ENCODE measurements at regions not wholly inside any gene's neighbourhood (a gene's known extent, or its start where the extent isn't known, plus 50 kb on each side); places are given as distances from the start of the nearest gene placed in this dataset.

DNA sequence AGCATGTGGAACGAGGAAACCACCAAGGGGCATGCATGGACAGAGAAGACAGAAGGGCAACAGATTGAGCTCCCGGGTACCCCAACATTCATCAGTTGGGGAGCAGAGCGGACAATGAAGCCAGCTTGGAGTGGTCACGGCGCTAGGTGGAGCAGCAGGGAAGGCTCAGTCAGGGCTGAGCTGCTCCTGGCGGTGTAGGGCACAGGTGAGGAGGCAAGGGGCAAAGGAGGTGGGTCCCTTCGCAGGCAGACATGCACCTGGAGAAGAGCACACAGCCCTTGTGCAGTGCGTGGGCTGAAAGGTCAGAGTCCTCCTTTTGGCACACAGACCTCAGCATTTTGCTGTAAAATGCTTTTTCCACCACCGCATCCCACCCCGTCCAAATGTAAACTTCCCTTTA, 90.0 kb upstream of the SLC6A6 start:
- no peak for DNase-seq (ENCODE audit: low read depth)

DNA sequence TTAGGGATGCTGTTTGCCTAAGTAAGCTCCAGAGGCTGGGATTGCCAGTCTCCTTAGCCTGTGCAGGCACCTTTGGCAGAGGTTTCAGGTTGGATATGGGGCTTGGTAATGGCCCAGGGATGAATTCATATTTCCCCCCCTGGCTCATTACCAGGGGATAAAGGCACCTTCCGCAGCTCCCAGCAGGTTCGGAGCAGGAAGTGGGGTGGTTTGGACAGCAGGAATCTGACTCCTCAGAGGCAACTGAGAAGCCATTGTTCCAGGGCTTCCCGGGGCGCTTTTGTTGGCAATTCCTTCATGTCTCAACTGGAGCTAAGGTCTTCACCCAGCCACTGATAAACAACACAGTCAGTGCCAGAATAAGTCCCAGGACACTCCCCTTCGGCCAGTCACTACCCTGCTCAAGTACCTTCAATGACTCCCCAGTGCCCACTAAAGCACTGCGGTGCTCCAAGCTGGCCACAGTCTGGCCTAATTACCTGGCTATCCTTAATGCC, 85.3 kb upstream of the SLC6A6 start:
- DNase-seq (ENCODE audit: low read depth) = peak; percentile 14

DNA sequence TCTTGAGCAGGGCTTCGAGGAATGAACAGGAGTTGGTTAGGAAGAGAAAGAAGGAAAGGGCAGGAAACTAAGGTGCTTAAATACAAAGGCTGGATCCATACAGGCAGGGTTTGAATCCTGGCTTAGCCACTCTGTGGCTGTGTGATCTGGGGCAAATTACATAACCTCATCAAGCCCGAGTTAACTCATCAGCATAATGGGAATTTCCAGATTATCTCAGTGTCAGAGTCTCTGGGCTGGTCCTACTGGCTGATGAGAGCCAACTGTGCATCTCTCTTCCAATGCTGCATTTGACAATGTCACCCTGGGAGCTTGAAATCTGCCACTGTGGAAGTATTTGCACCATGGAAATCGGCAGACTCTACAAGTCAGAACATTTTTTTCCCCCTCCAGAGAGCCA, 83.8 kb upstream of the SLC6A6 start:
- DNase-seq (ENCODE audit: low read depth) = no peak

DNA sequence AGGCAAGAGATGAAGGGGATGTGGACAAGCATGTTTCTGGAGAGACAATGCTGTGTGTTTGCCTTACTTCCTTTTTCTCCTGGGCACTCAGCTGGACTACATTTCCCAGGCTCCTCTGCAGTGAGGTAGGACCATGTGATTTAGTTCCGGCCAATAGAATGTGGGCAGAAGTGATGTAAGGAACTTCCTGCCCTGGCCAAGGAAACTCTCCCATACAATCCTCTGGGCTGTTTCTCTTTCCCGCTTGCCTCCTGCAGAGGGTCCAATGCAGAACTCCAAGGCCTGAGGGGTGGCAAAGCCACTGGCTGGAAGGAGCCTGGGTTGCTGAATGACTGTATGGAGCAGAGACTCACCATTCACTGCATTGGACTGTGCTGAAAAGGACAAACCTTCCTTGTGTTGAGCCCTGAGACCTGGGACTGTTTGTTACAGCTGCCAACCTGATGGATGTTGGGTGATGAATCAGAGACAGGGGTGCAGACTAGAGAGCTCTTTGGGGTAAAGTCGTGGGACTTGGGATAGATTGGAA, 82.7 kb upstream of the SLC6A6 start:
- DNase-seq (ENCODE audit: low read depth) = peak; percentile 84

DNA sequence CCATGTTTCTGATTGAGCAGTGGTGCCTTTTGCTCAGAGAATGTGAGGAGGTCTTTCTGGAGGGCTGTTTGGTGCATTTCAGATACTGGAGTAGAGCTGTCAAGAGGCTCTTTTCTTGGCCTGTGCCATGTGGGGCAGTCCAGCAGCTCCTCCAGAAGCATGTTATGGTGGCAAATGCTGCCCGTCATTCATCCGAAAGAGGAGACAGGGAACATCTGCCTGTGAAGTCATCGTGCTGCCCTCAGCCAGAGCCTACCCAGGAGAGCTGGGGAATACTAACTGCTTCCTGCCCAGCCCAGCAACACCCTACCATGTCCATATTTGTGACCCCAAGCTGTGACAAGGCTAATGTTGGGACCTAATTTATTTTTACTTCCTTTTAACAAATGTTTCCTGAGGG, 82.2 kb upstream of the SLC6A6 start:
- no peak for DNase-seq (ENCODE audit: low read depth)

DNA sequence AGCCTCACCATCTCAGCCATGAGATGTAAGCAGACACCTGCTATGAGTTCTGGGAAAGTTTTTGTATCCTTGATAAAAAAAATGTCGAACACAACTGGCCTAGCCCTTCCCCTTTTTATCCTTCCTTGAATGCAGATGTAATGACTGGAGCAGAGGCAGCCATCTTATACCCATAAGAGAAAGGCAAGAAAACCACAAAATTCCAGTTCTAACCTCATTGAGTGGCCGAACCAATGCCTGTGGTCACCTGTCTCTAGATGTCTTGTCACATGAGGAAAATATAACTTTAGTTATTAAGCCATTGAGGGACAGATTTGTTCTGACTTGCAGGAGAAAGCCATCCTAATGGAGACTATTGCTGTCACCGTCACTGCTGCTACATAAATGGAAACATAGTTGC, 80.4 kb upstream of the SLC6A6 start:
- DNase-seq (ENCODE audit: low read depth) = no peak

DNA sequence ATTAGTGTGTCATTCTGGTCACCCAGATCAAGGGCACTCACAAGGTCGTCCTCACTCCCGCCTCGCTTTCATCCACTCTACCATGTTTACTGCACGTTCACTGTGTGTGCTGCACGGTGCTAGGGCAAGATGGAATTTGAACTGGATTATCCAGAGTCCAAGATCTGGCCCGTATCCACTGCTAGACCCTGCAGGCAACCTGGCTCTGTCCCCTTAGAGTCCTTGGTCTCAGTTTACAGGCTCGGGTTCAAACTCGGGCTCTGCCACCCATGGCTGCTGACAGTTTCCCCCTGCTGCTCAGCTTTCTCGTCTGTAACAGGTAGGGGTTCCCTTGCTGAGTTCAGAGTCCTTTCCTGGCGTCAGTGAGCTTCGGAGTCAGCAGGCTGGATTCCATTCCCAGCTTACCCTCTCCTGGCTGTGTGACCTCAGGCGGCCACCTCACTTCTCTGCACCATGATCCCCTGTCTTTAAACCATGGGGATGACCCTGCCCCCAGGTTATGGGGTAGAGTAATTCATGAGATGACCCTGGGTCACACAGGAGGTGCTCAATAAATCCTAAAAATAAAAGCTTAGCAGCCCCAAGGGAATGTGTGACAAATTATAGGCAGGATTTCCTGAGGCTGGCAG, 79.6 kb upstream of the SLC6A6 start:
- no peak for DNase-seq (ENCODE audit: low read depth)

DNA sequence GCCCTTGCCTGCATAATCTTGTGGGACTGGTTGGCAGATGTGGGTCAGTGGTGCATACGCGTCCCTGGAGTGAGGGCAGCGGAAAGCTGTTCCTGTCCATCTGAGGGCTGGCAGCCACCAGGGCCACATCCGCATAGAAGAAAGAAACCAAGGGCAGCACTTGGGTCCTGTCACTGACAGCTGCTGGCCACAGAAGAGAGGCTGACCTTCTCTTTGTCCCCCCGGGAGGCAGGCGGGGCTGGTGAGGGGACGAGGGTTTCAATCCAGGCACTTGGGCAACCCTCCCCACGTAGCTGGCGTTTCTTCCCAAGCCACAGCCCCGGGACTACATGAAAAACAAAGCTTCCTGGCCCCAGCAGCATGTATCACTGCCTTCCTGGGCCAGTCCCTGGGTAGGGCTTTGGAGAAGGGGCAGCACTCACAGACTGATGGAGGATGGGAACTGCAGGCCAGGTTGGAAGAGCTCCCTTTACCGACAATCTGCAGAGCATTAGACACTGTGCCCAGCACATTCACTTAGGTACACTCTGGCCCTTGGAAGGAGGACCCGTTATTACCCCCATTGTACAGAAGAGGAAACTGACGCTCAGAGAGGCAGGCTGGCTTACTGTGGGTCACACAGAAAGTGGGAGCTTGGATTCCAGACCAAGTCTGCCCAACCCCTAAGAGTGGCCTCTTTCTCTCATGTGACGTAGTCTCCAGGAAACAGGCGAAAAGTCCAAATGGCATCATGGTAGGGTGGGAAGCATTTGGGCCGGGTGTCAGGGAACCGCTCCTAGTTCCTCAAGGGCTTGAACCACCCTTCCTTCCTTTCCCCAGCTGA, 78.8 kb upstream of the SLC6A6 start:
- DNase-seq (ENCODE audit: low read depth) = no peak

DNA sequence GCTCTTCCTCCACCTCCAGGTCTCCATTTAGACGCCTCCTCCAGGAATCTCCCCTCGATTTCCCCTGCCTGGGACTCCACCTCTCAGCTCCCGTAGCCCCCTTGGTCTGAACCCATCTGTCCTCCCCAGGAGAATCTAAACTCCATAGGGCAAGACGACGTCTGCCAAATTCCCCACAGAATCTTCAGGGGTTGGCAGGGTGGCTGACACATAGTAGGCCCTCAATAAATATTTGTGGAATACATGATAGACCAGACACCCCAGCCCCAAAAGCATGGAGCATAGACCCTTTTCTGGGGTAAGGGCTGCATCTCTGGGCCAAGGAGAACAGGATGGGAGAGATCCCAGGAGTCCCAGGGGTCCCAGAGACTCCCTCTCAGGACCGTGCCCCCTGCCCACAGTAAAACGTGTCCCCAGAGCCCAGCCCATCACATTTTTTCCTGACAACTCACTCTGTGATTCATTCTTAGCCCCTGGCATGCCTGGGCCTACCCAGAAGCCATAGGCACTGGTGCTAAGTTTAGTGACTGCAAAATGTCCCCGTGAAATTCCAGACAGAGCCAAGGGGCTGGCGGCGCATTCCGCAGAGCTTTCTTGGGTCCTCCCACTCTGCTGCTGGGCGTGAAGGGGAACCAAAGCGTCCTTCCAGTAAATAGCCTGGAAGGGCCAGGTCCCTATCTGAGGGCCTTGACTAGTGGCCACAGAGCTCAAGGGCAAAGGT, 78.0 kb upstream of the SLC6A6 start:
- no peak for DNase-seq (ENCODE audit: low read depth)

DNA sequence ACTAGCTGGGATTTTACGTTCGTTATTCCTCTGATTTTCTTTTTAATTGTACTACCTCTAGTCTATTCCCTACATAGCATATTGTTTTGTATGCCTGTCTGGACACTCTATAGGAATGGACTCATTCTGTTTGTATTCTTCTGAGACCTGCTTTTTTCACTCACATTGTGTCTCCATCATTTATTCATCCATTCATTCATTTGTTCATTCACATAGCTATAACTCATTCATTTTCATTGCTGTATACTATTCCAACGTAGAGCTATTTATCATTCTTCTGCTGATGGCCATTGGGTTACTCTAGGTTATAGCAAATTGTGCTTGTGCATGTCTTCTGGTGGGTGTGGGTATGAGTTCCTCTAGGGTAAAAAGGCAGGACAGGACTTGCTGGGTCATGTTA, 74.0 kb upstream of the SLC6A6 start:
- DNase-seq (ENCODE audit: low read depth) = no peak

DNA sequence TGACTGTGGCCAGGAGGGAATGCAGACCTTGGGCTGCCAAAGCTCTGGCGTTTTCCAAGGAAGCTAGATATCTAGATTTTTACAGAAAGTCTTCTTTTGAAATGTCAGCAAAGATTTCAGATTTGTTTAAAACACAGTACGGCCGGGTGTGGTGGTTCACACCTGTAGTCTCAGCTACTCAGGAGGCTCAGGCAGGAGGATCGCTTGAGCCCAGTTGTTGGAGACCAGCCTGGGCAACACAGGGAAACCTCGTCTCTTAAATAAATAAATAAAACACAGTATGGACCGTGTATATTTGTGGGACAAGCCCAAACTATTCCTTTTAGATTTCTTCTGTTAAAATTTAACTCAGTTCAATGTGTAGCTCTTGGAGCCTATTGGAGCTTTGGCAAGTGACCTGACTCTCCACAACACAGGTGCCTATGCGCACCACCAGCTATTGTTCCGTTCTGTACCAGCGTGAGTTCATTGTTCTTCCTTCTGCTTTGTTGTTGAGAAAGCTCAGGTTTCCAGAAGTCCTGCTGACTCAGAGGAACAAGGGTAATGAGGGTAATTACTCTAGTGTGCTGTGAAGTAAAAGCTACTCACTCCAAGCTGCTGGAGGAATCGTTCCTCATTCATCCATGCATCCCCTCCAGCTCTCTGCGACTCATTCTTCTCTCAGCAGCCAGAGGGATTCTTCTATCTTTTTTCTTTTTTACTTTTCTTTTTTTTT, 73.1 kb upstream of the SLC6A6 start:
- peak; percentile 31 for DNase-seq (ENCODE audit: low read depth)

DNA sequence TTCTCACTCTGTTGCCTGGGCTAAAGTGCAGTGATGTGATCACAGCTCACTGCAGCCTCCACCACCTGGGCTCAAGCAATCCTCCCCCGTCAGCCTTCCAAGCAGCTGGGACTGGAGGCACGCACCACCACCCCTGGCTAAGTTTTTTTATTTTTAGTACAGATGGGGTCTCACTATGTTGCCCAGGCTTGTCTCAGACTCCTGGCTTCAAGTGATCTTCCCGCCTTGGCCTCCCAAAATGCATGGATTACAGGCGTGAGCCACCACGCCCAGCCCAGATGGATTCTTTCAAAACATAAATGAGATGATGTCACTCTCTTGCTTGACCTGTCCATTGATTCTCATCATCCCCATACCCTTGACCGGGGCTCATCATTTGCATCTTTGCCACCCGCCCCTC, 72.6 kb upstream of the SLC6A6 start:
- no peak for DNase-seq (ENCODE audit: low read depth)

DNA sequence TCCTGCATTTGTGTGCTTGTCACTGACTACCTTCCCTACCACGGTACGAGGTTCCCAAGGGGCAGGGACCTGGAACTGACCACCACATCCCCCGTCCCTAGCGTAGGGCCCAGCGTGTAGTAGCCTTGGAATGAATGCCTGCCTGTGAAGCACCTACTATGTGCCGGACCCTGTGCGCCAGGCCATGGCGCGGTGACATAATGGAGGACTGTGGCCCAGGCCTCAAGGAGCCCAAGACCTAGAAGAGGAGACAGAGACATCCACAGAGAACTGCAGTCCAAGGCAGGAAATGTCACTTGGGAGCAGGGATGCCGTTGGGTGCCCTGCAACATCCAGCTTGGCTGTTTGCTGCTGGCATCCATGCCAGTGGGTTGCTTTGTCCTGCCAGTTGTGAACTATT, 71.9 kb upstream of the SLC6A6 start:
- DNase-seq (ENCODE audit: low read depth) = no peak

DNA sequence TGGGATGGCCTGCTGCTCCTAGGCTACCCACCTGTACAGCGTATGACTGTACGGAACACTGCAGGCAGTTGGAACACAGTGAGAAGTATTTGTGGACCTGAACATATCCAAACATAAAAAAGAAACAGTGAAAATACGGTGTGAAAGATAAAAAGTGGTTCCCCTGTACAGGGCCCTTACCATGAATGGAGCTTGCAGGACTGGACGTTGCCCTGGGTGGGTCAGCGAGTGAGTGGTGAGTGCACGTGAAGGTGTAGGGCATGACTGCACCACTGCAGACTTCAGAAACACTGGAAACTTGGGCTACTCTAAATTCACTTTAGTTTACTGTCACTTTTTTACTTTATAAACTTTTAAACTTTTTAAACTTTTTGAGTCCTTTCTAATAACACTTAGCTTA, 71.2 kb upstream of the SLC6A6 start:
- no peak for DNase-seq (ENCODE audit: low read depth)

DNA sequence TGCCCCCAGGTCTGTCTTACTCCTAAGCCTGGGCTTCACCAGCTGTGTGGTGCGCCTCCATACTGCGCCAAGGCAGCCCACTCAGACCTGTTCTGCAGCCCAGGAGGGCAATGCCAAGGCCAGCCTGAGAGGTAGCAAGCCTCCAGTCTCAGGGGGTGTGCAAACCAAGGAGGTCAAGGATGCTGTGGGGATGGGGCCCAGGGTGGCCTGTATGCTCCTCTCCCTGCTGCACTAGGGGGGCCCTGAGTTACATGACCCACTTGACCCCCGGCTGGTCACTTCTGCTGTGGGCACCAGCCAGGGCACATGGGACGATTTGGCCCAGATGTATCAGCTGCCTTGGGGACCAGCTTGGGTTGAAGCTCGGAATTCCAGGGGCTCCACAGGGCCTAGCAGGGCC, 70.0 kb upstream of the SLC6A6 start:
- no peak for DNase-seq (ENCODE audit: low read depth)

DNA sequence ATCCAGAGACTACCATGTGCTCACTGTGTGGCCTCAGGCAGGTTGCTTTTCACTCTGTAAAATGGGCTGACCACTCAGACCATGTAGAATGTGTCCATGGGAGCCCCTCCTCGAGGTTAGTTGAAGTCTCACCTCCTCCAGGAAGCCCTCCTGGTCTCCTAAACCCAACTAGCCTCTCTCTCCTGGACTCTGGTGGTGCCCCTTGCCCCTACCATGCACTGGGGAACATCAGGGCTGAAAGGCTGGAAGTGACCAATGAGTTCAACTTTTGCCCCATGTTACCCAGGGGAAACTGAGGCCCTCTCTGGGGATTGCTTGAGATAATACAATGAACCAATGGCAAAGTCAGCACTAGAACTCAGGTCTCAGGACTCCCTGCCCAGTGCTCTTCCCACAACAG, 69.2 kb upstream of the SLC6A6 start:
- no peak for DNase-seq (ENCODE audit: low read depth)

DNA sequence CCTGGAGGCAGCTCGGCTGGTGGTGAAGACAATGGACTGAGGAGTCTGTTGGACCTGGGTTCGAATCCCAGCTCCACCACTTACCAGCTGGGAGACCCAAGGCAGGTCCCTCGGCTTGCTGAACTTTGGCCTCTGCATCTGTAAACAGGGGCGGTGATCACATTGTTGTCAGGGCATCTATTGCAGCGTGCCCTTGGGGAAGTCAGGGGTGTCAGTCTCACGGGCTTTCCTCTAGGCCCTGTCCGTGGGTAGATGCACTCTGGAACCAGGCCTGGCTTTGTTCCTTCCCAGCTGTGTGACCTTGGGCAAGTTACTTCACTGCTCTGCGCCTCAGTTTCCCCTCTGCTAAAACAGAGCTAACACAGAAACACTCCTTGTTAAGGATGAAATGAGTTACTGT, 68.8 kb upstream of the SLC6A6 start:
- DNase-seq (ENCODE audit: low read depth) = no peak

DNA sequence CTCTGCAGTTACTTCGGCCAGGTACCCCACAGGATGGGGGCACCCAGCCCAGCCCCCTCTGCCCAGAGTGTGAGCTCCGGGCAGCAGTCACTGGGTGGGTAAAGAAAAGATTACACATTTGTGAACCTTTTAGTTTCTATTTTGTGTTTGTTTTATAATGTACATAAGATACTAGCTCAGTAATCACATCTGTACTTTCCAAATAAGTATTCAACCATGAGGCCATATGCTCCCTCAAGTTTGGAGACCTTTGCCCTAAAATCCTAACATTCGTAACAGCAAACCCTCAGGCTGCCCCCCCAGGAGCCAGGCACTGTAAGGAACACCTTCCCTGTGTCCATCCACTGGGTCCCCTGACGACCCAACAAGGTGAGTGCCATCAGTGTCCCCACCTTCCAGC, 68.3 kb upstream of the SLC6A6 start:
- DNase-seq (ENCODE audit: low read depth) = no peak

DNA sequence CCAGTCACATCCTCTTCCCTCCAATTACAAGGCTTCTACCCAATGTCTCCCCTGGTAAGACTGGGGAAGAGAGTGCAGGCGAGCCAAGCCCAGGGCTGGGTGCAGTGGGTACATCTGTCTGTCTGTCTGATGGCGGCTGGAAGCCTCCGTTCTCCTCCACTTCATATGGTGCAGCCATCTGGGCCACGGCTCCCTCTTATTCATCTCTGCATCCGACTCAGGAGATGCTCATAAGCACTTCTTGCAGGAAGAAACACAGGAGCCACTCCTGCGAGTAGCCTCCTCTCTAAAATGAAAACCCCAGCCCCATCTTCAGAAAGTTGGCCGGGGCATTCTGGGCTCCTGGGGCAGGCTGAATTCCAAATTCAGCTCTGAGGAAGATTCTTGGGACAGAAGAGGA, 67.5 kb upstream of the SLC6A6 start:
- DNase-seq (ENCODE audit: low read depth) = no peak

DNA sequence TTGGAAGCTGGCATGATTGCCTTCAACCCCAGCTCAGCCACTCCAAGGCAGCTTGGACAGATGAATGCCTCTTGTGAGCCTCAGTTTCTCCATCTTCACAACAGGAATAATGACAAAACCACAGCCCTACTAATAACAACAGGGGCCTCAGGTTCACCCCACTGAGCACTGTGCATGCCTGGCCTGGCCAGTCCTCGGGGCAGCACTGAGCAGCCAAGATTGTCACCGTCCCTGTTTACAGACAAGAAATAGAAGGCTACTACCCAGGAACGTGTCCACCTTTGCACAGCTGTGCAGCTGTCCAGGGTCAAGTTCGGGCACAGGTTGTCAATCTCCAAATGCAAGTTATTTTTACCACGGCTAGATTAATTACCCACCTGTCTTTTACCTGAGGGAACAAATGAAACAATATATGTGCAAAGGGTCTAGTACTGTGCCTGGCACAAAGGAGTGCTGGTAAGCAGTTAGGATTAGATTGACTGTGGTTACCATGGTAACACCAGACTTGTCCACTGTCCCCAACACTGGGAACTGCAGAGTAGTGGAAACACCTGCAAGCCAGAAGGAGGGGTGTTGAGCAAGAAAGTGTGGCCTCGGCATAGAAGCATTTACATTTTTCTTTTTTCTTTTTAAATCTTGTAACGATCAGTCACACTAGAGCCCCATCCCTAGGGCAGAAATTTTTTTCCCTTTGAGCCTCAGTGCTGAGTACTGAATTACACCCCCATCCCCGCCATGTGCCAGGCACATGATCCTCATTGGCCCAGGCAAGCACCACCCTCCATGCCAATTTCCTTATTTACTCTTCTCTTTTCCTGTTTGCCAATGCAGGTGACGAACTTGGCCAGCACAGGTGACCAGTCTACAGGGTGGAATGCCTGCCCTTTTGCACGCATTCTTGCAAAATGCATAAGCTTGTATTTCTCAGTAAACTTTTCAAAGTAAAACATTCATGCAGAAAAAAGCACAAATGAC, 66.3 kb upstream of the SLC6A6 start:
- no peak for DNase-seq (ENCODE audit: low read depth)
